SKM-1 (cell line): ENCODE measurements at regions not wholly inside any gene's neighbourhood (a gene's known extent, or its start where the extent isn't known, plus 50 kb on each side); places are given as distances from the start of the nearest gene placed in this dataset.
"Not testable (repeated sequence)": the region's sequence is repeated elsewhere in the genome, so short reads cannot be mapped to it uniquely, and the experiment has no call there.

ENCODE experiments used
- DNase-seq: peaks from one replicate; lab custom pipeline; 2025; ENCODE audit not compliant: unreplicated experiment; lab: John Stamatoyannopoulos, UW

GRCh38 chr12:85424581-85425348 lies 144.7 kb downstream of the ALX1 start:
- DNase-seq: no peak

- DNase-seq: no peak
Measured at GRCh38 chr12:85425349-85425612, 145.3 kb downstream of the ALX1 start.

GRCh38 chr12:85425926-85426325 lies 145.9 kb downstream of the ALX1 start:
- DNase-seq: no peak

- not testable (repeated sequence) for DNase-seq
Measured at GRCh38 chr12:85433148-85433547, 153.1 kb downstream of the ALX1 start.

- no peak for DNase-seq
Measured at GRCh38 chr12:85440271-85440670, 160.3 kb downstream of the ALX1 start.

- no peak for DNase-seq
Measured at GRCh38 chr12:85441025-85441424, 161.0 kb downstream of the ALX1 start.

GRCh38 chr12:85441741-85442140 lies 161.7 kb downstream of the ALX1 start:
- no peak for DNase-seq

GRCh38 chr12:85445060-85445938 lies 165.3 kb downstream of the ALX1 start:
- DNase-seq: no peak

GRCh38 chr12:85448031-85448430 lies 168.0 kb downstream of the ALX1 start:
- DNase-seq: no peak

- DNase-seq: no peak
Measured at GRCh38 chr12:85448548-85449139, 168.6 kb downstream of the ALX1 start.

- DNase-seq: no peak
Measured at GRCh38 chr12:85457016-85457415, 177.0 kb downstream of the ALX1 start.

GRCh38 chr12:85461127-85461526 lies 181.1 kb downstream of the ALX1 start:
- DNase-seq: no peak

GRCh38 chr12:85462888-85463287 lies 182.9 kb downstream of the ALX1 start:
- DNase-seq: no peak

- no peak for DNase-seq
Measured at GRCh38 chr12:85466890-85467289, 186.9 kb downstream of the ALX1 start.

- peak; percentile 2 for DNase-seq
Measured at GRCh38 chr12:85468356-85469157, 188.5 kb downstream of the ALX1 start.

- DNase-seq: not testable (repeated sequence)
Measured at GRCh38 chr12:85469158-85470086, 189.4 kb downstream of the ALX1 start.

- not testable (repeated sequence) for DNase-seq
Measured at GRCh38 chr12:85475277-85475676, 195.3 kb downstream of the ALX1 start.

GRCh38 chr12:85476756-85477155 lies 196.7 kb downstream of the ALX1 start:
- no peak for DNase-seq

GRCh38 chr12:85484387-85484786 lies 204.4 kb downstream of the ALX1 start:
- no peak for DNase-seq

GRCh38 chr12:85489194-85489593 lies 209.2 kb downstream of the ALX1 start:
- DNase-seq: no peak
